HCT116 (cell line): ENCODE measurements at regions not wholly inside any gene's neighbourhood (a gene's known extent, or its start where the extent isn't known, plus 50 kb on each side); places are given as distances from the start of the nearest gene placed in this dataset.

Experiments
- ATAC-seq: fragments of 200-7000 bp; cut with Tn5 transposase; 2 replicates; pipeline ENCODE4 v1.9.1; 2020; ENCODE audit warnings: mild to moderate bottlenecking, moderate library complexity
- BruUV-seq: library from RNA; stranded (reverse); fragments of 400-500 nt; replicated peaks from 2 replicates; lab custom pipeline; 2021; lab: Mats Ljungman, UMichigan
- CTCF ChIA-PET: fragments of 300-600 bp; sonication (Branson Sonifier 250); formaldehyde crosslinking; loops from one replicate; lab custom pipeline; 2021; ENCODE audit warnings: antibody characterized with exemption; lab: Charles Lee
- POLR2A ChIA-PET: fragments of 300-600, 350-600 bp; sonication (Branson Sonifier 250); formaldehyde crosslinking; loops from one replicate; lab custom pipeline; 2021; ENCODE audit warnings: antibody characterized with exemption; lab: Charles Lee
- RAD21 ChIA-PET, 2 experiments: fragments of 300-600 bp; sonication (Branson Sonifier 250); formaldehyde crosslinking; loops; one replicate each; lab custom pipeline; 2023; ENCODE audit warnings: low total read pairs in 2 of 2; ENCODE audit not compliant: uncharacterized antibody in 2 of 2, unreplicated experiment in 2 of 2, low non-redundant PET in 1 of 2; lab: Charles Lee
- DNase-seq: peaks from one replicate; pipeline ENCODE4 v3.0.0-alpha.2; 2010; ENCODE audit warnings: low read depth, low spot score
- H2AFZ ChIP-seq: fragments of 200-600 bp; shearing (Covaris generic), sonication (generic); 2 replicates; pipeline ENCODE4 v1.6.1; 2017; ENCODE audit warnings: low read depth, mixed run types, mixed read lengths, antibody characterized with exemption, low read length; ENCODE audit not compliant: poor library complexity, severe bottlenecking
- H3K27ac ChIP-seq: 2 replicates; pipeline ENCODE4 v1.5.1; 2012; ENCODE audit warnings: low read depth, low read length
- H3K27me3 ChIP-seq: fragments of 200-600 bp; sonication (generic); 2 replicates; pipeline ENCODE4 v1.6.1; 2016; ENCODE audit warnings: mixed run types, low read length, mixed read lengths; ENCODE audit not compliant: insufficient read depth
- H3K36me3 ChIP-seq, 2 experiments: fragments of 200-500 bp in 1 of 2; fragments of 200-600 bp in 1 of 2; sonication (Bioruptor generic) in 1 of 2; sonication (generic) in 1 of 2; 2 replicates each; pipeline versions ENCODE4 v1.5.1 to v1.6.1; 2014 to 2016; ENCODE audit warnings: low read length in 2 of 2, inconsistent platforms in 1 of 2, mixed read lengths in 1 of 2, mixed run types in 1 of 2; ENCODE audit not compliant: insufficient read depth in 2 of 2, control insufficient read depth in 1 of 2
- H3K4me1 ChIP-seq, 2 experiments: fragments of 200-600 bp in 1 of 2; sonication (generic) in 1 of 2; 2 replicates each; pipeline versions ENCODE4 v1.5.1 to v1.6.1; 2012 to 2017; ENCODE audit warnings: low read length in 2 of 2, inconsistent platforms in 1 of 2, mild to moderate bottlenecking in 1 of 2, mixed read lengths in 1 of 2, mixed run types in 1 of 2, moderate library complexity in 1 of 2; ENCODE audit not compliant: insufficient read depth in 2 of 2, control insufficient read depth in 1 of 2
- H3K4me2 ChIP-seq: fragments of 200-600 bp; sonication (generic); 2 replicates; pipeline ENCODE4 v1.6.1; 2017; ENCODE audit warnings: mixed run types, low read length, mixed read lengths
- H3K4me3 ChIP-seq, 2 experiments: fragments of 200-600 bp in 1 of 2; sonication (generic) in 1 of 2; replicated peaks in 1 of 2; 2 replicates each; pipeline ENCODE4 v1.5.1; 2011 to 2016; ENCODE audit warnings: low read length in 2 of 2, control low read depth in 1 of 2, low read depth in 1 of 2, mild to moderate bottlenecking in 1 of 2, mixed read lengths in 1 of 2, mixed run types in 1 of 2
- H3K79me2 ChIP-seq: fragments of 200-600 bp; sonication (generic); 2 replicates; pipeline ENCODE4 v1.6.1; 2017; ENCODE audit warnings: mild to moderate bottlenecking, mixed run types, low read length, moderate library complexity, mixed read lengths; ENCODE audit not compliant: insufficient read depth
- H3K9ac ChIP-seq: fragments of 200-600 bp; sonication (generic); 2 replicates; pipeline ENCODE4 v1.6.1; 2016; ENCODE audit warnings: low read length, mixed read lengths
- H3K9me2 ChIP-seq: fragments of 200-600 bp; sonication (generic), shearing (Covaris generic); 2 replicates; pipeline ENCODE4 v1.6.1; 2017; ENCODE audit warnings: mixed run types, mild to moderate bottlenecking, moderate library complexity; ENCODE audit not compliant: insufficient read depth
- H3K9me3 ChIP-seq, 2 experiments: fragments of 200-500 bp in 1 of 2; fragments of 200-600 bp in 1 of 2; sonication (Bioruptor generic) in 1 of 2; sonication (generic) in 1 of 2; 2 replicates each; pipeline ENCODE4 v1.6.1; 2014 to 2017; ENCODE audit warnings: low read length in 2 of 2, mixed read lengths in 2 of 2, inconsistent platforms in 1 of 2, low read depth in 1 of 2, mild to moderate bottlenecking in 1 of 2, mixed run types in 1 of 2, moderate library complexity in 1 of 2; ENCODE audit not compliant: control insufficient read depth in 1 of 2, insufficient read depth in 1 of 2
- H4K20me1 ChIP-seq: fragments of 200-600 bp; sonication (generic), shearing (Covaris generic); 2 replicates; pipeline ENCODE4 v1.6.1; 2017; ENCODE audit warnings: mixed run types, mild to moderate bottlenecking, moderate library complexity; ENCODE audit not compliant: insufficient read depth
- ATF3 ChIP-seq: IDR thresholded peaks from 2 replicates; pipeline ENCODE4 v1.6.1; 2012
- CBX3 ChIP-seq: IDR thresholded peaks from 2 replicates; pipeline ENCODE4 v1.6.1; 2012; ENCODE audit warnings: low read depth
- CEBPB ChIP-seq: IDR thresholded peaks from 2 replicates; pipeline ENCODE4 v1.6.1; 2012; ENCODE audit warnings: low read depth
- CTCF ChIP-seq, 3 experiments: fragments of 200-600 bp in 1 of 3; sonication (generic) in 1 of 3; IDR thresholded peaks in 2 of 3; conservative IDR thresholded peaks in 1 of 3; 2 replicates each; pipeline ENCODE4 v1.5.1; 2012 to 2017; ENCODE audit warnings: low read depth in 2 of 3, low read length in 2 of 3, antibody characterized with exemption in 1 of 3, borderline replicate concordance in 1 of 3, control low read depth in 1 of 3, mild to moderate bottlenecking in 1 of 3, mixed read lengths in 1 of 3, mixed run types in 1 of 3, moderate library complexity in 1 of 3; ENCODE audit not compliant: insufficient read depth in 1 of 3
- ELF1 ChIP-seq: IDR thresholded peaks from 2 replicates; pipeline ENCODE4 v1.6.1; 2012; ENCODE audit warnings: low read depth, borderline replicate concordance
- EZH2phosphoT487 ChIP-seq: fragments of 200-600 bp; IDR thresholded peaks from 2 replicates; pipeline ENCODE4 v1.6.1; 2018; ENCODE audit warnings: antibody characterized with exemption, borderline replicate concordance
- JUND ChIP-seq: IDR thresholded peaks from 2 replicates; pipeline ENCODE4 v1.6.1; 2012
- SP1 ChIP-seq: IDR thresholded peaks from 2 replicates; pipeline ENCODE4 v1.6.1; 2012; ENCODE audit warnings: low read depth
- SRF ChIP-seq: IDR thresholded peaks from 2 replicates; pipeline ENCODE4 v1.6.1; 2012; ENCODE audit warnings: low read depth
- ZFX ChIP-seq: fragments of 450-650 bp; IDR thresholded peaks from 2 replicates; pipeline ENCODE4 v1.6.1; 2017
- intact Hi-C: fragments of 100-400 bp; cut with micrococcal nuclease; formaldehyde crosslinking; loops from 2 replicates; pipeline ENCODE4 v1.10.0; 2022

- no TSS peak for BruUV-seq
- Histone ChIP-seq H3K79me2 (no peaks in the 10 kb centered on the region), H3K27ac (no peak overlapping the region), H3K36me3 (no peaks in the 10 kb centered on the region), H3K9me3 (no peaks in the 10 kb centered on the region), H2AFZ (no peak overlapping the region), H3K4me2 (no peak overlapping the region), H3K4me1 (no peaks in the 10 kb centered on the region), H3K9me2 (no peaks in the 10 kb centered on the region), H3K9ac (no peak overlapping the region)
- ChIA-PET RAD21 (no interaction called here), POLR2A (no interaction called here)
- intact Hi-C loops: no loop called here
- DNase-seq: no peak
- TF ChIP-seq JUND (no peak), CEBPB (no peak), SRF (no peak), CBX3 (no peak), ZFX (no peak), ELF1 (no peak), EZH2phosphoT487 (no peak), ATF3 (no peak), SP1 (no peak), CTCF (IDR thresholded peaks at IDR 0.05 in 2 of 3, conservative IDR thresholded peaks at IDR 0.05 in 1 of 3; ENCODE audit: borderline replicate concordance in 1 of 3, insufficient read depth in 1 of 3, low read depth in 2 of 3, low read length in 2 of 3) (no peak)
- TF ChIP-seq, all 23 proteins: peak for 0
- no peak for ATAC-seq
- no peak overlapping the region for H3K4me3 ChIP-seq
- no peaks in the 10 kb centered on the region for H4K20me1 ChIP-seq
- H3K27me3 ChIP-seq: no peaks in the 10 kb centered on the region
- CTCF ChIA-PET: no interaction called here
These were observed 162.0 kb downstream of the COL6A3 start for GRCh38 chr2:237251986-237252385.
